ENCODE measurements at regions not wholly inside any gene's neighbourhood (a gene's known extent, or its start where the extent isn't known, plus 50 kb on each side); places are given as distances from the start of the nearest gene placed in this dataset.

- no peak for TF ChIP-seq POLR2A (IDR thresholded peaks at IDR 0.05)
- no peak for TF ChIP-seq CTCF (IDR thresholded peaks at IDR 0.05)
- TF ChIP-seq EP300 (IDR thresholded peaks at IDR 0.05): no peak
These were observed 295.9 kb downstream of the GJA1 start for GRCh38 chr6:121731381-121731780.

Measured in gastroesophageal sphincter (tissue), 3 donors.